ENCODE measurements at regions not wholly inside any gene's neighbourhood (a gene's known extent, or its start where the extent isn't known, plus 50 kb on each side); places are given as distances from the start of the nearest gene placed in this dataset.

- no peak for DNase-seq
- Histone ChIP-seq H3K14ac (ENCODE audit: low read length) (no peak overlapping the region), H3K18ac (ENCODE audit: low read length) (no peak overlapping the region), H3K4me1 (ENCODE audit: control insufficient read depth in 1 of 2, insufficient read depth in 2 of 2, low read length in 2 of 2) (no peaks in the 10 kb centered on the region), H3K27ac (ENCODE audit: low read depth, low read length) (no peak overlapping the region), H2AFZ (ENCODE audit: insufficient read depth, low read length, poor library complexity) (no peak overlapping the region), H4K91ac (ENCODE audit: low read depth, low read length) (no peak overlapping the region), H2AK5ac (ENCODE audit: low read length) (no peak overlapping the region), H2BK120ac (ENCODE audit: insufficient read depth, low read length, poor library complexity) (no peak overlapping the region), H4K8ac (ENCODE audit: low read depth, low read length) (no peak overlapping the region), H3K36me3 (ENCODE audit: control insufficient read depth in 1 of 2, insufficient read depth in 2 of 2, low read length in 2 of 2) (no peaks in the 10 kb centered on the region), H3K23ac (ENCODE audit: low read length) (no peak overlapping the region), H3K4me2 (ENCODE audit: low read length) (no peak overlapping the region), H3K79me1 (ENCODE audit: low read length) (no peaks in the 10 kb centered on the region), H3K4ac (ENCODE audit: low read depth, low read length) (no peak overlapping the region), H3K9ac (ENCODE audit: low read length) (no peak overlapping the region), H3K4me3 (ENCODE audit: low read depth, low read length) (no peak overlapping the region), H2BK5ac (ENCODE audit: low read depth, low read length, poor library complexity) (no peak overlapping the region), H2BK12ac (ENCODE audit: low read length) (no peak overlapping the region), H4K12ac (ENCODE audit: low read depth, low read length) (no peak overlapping the region), H3K27me3 (ENCODE audit: insufficient read depth, low read length) (no peaks in the 10 kb centered on the region), H3K79me2 (ENCODE audit: control insufficient read depth, insufficient read depth, low read length, poor library complexity) (no peaks in the 10 kb centered on the region), H3K9me3 (ENCODE audit: insufficient read depth, low read depth, low read length) (no peaks in the 10 kb centered on the region)
- WGBS (ENCODE audit: extremely low coverage, insufficient coverage, insufficient read length), result no CpG with 5 or more reads among the region's 1 CpG
Observed at GRCh38 chr6:126600258-126600916, 260.5 kb downstream of the CENPW start.

DNA sequence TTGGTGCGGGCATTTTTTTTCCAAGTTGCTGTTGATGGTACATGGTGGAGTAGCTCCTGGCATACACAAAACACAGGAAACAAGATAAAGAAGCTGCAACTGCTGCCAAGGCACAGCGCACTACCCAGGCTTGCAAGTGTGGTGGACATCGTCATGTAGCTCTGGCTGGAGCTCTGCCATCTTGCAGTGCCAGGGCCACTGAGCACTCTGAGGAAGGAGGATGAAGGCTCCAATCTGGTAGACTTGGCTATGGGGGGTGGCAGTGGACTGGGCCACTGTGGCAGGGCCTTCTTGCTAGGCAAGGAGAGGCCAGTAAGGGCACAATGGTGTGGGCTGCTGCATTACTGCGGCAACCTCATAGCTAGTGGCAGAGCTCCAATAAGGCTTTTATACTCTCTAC lies 263.5 kb downstream of the CENPW start:
- H4K12ac ChIP-seq (ENCODE audit: low read depth, low read length), result no peak overlapping the region
- no peaks in the 10 kb centered on the region for H3K79me1 ChIP-seq (ENCODE audit: low read length)
- no peak overlapping the region for H2AFZ ChIP-seq (ENCODE audit: insufficient read depth, low read length, poor library complexity)
- no peaks in the 10 kb centered on the region for H3K36me3 ChIP-seq (ENCODE audit: control insufficient read depth in 1 of 2, insufficient read depth in 2 of 2, low read length in 2 of 2)
- no peak overlapping the region for H3K18ac ChIP-seq (ENCODE audit: low read length)
- H3K23ac ChIP-seq (ENCODE audit: low read length), result no peak overlapping the region
- H4K8ac ChIP-seq (ENCODE audit: low read depth, low read length), result no peak overlapping the region
- no peak overlapping the region for H2BK120ac ChIP-seq (ENCODE audit: insufficient read depth, low read length, poor library complexity)
- H3K4me3 ChIP-seq (ENCODE audit: low read depth, low read length), result no peak overlapping the region
- H3K4me2 ChIP-seq (ENCODE audit: low read length), result no peak overlapping the region
- H3K9ac ChIP-seq (ENCODE audit: low read length), result no peak overlapping the region
- no peak overlapping the region for H2BK5ac ChIP-seq (ENCODE audit: low read depth, low read length, poor library complexity)
- H3K27me3 ChIP-seq (ENCODE audit: insufficient read depth, low read length), result no peaks in the 10 kb centered on the region
- no peak overlapping the region for H3K27ac ChIP-seq (ENCODE audit: low read depth, low read length)
- no peak overlapping the region for H4K91ac ChIP-seq (ENCODE audit: low read depth, low read length)
- DNase-seq, result no peak
- no peaks in the 10 kb centered on the region for H3K4me1 ChIP-seq (ENCODE audit: control insufficient read depth in 1 of 2, insufficient read depth in 2 of 2, low read length in 2 of 2)
- H3K79me2 ChIP-seq (ENCODE audit: control insufficient read depth, insufficient read depth, low read length, poor library complexity), result no peaks in the 10 kb centered on the region
- no peaks in the 10 kb centered on the region for H3K9me3 ChIP-seq (ENCODE audit: insufficient read depth, low read depth, low read length)
- H2AK5ac ChIP-seq (ENCODE audit: low read length), result no peak overlapping the region
- H3K4ac ChIP-seq (ENCODE audit: low read depth, low read length), result no peak overlapping the region
- no CpG with 5 or more reads among the region's 4 CpGs for WGBS (ENCODE audit: extremely low coverage, insufficient coverage, insufficient read length)
- no peak overlapping the region for H3K14ac ChIP-seq (ENCODE audit: low read length)
- H2BK12ac ChIP-seq (ENCODE audit: low read length), result no peak overlapping the region

- no peak for DNase-seq
- H3K4me3 ChIP-seq (ENCODE audit: low read depth, low read length), result no peak overlapping the region
- H3K4me1 ChIP-seq (ENCODE audit: control insufficient read depth in 1 of 2, insufficient read depth in 2 of 2, low read length in 2 of 2), result no peaks in the 10 kb centered on the region
Observed at GRCh38 chr6:126605089-126605488, 265.2 kb downstream of the CENPW start.

DNA sequence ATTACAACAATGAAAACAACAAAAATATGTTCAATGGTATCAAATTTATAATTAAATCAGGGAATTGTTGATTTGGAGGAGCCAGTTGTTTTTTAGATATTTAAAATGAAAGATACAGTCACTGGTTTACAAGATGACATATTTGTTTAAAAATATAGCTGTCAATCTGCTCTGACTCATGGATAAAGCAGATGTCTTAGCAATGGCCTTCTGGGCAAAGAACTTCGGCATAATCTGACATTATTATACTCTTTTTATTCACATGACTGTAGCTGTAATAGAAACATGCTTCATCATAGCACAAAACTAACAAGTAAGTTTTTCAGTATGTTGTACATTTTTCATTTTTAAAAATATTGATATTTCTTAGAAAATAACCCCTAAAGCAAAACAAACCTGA lies 267.4 kb downstream of the CENPW start:
- H2BK120ac ChIP-seq (ENCODE audit: insufficient read depth, low read length, poor library complexity), result no peak overlapping the region
- H3K79me2 ChIP-seq (ENCODE audit: control insufficient read depth, insufficient read depth, low read length, poor library complexity), result no peaks in the 10 kb centered on the region
- no peak overlapping the region for H3K23ac ChIP-seq (ENCODE audit: low read length)
- H3K36me3 ChIP-seq (ENCODE audit: control insufficient read depth in 1 of 2, insufficient read depth in 2 of 2, low read length in 2 of 2), result no peaks in the 10 kb centered on the region
- H3K79me1 ChIP-seq (ENCODE audit: low read length), result no peaks in the 10 kb centered on the region
- H3K4me2 ChIP-seq (ENCODE audit: low read length), result no peak overlapping the region
- no peak overlapping the region for H2BK12ac ChIP-seq (ENCODE audit: low read length)
- no peak overlapping the region for H3K4me3 ChIP-seq (ENCODE audit: low read depth, low read length)
- DNase-seq, result no peak
- no peak overlapping the region for H3K14ac ChIP-seq (ENCODE audit: low read length)
- no peak overlapping the region for H3K4ac ChIP-seq (ENCODE audit: low read depth, low read length)
- H2BK5ac ChIP-seq (ENCODE audit: low read depth, low read length, poor library complexity), result no peak overlapping the region
- H4K8ac ChIP-seq (ENCODE audit: low read depth, low read length), result no peak overlapping the region
- no peak overlapping the region for H2AK5ac ChIP-seq (ENCODE audit: low read length)
- H3K9ac ChIP-seq (ENCODE audit: low read length), result no peak overlapping the region
- no peaks in the 10 kb centered on the region for H3K9me3 ChIP-seq (ENCODE audit: insufficient read depth, low read depth, low read length)
- no peak overlapping the region for H4K12ac ChIP-seq (ENCODE audit: low read depth, low read length)
- no peak overlapping the region for H4K91ac ChIP-seq (ENCODE audit: low read depth, low read length)
- no peak overlapping the region for H3K27ac ChIP-seq (ENCODE audit: low read depth, low read length)
- H3K27me3 ChIP-seq (ENCODE audit: insufficient read depth, low read length), result no peaks in the 10 kb centered on the region
- no peak overlapping the region for H3K18ac ChIP-seq (ENCODE audit: low read length)
- H2AFZ ChIP-seq (ENCODE audit: insufficient read depth, low read length, poor library complexity), result no peak overlapping the region
- no peaks in the 10 kb centered on the region for H3K4me1 ChIP-seq (ENCODE audit: control insufficient read depth in 1 of 2, insufficient read depth in 2 of 2, low read length in 2 of 2)
- WGBS (ENCODE audit: extremely low coverage, insufficient coverage, insufficient read length), result no CpG with 5 or more reads among the region's 1 CpG

More at GRCh38 chr6:126605089-126605488, 265.2 kb downstream of the CENPW start:
- Histone ChIP-seq H3K9ac (ENCODE audit: low read length) (no peak overlapping the region), H3K27me3 (ENCODE audit: insufficient read depth, low read length) (no peaks in the 10 kb centered on the region), H3K79me1 (ENCODE audit: low read length) (no peaks in the 10 kb centered on the region), H3K27ac (ENCODE audit: low read depth, low read length) (no peak overlapping the region), H3K23ac (ENCODE audit: low read length) (no peak overlapping the region), H2BK120ac (ENCODE audit: insufficient read depth, low read length, poor library complexity) (no peak overlapping the region), H3K4ac (ENCODE audit: low read depth, low read length) (no peak overlapping the region), H3K9me3 (ENCODE audit: insufficient read depth, low read depth, low read length) (no peaks in the 10 kb centered on the region), H3K36me3 (ENCODE audit: control insufficient read depth in 1 of 2, insufficient read depth in 2 of 2, low read length in 2 of 2) (no peaks in the 10 kb centered on the region), H4K12ac (ENCODE audit: low read depth, low read length) (no peak overlapping the region), H2BK5ac (ENCODE audit: low read depth, low read length, poor library complexity) (no peak overlapping the region), H2AFZ (ENCODE audit: insufficient read depth, low read length, poor library complexity) (no peak overlapping the region), H3K4me2 (ENCODE audit: low read length) (no peak overlapping the region), H3K79me2 (ENCODE audit: control insufficient read depth, insufficient read depth, low read length, poor library complexity) (no peaks in the 10 kb centered on the region), H4K91ac (ENCODE audit: low read depth, low read length) (no peak overlapping the region), H2BK12ac (ENCODE audit: low read length) (no peak overlapping the region), H3K14ac (ENCODE audit: low read length) (no peak overlapping the region), H2AK5ac (ENCODE audit: low read length) (no peak overlapping the region), H4K8ac (ENCODE audit: low read depth, low read length) (no peak overlapping the region), H3K18ac (ENCODE audit: low read length) (no peak overlapping the region)

All from trophoblast cell (in vitro differentiated cells and primary cell).